NK-92 treated with Interleukin-12 subunit alpha and Interleukin-12 subunit beta, amount 100 ng/mL, for 24 hours (cell line): ENCODE measurements at regions not wholly inside any gene's neighbourhood (a gene's known extent, or its start where the extent isn't known, plus 50 kb on each side); places are given as distances from the start of the nearest gene placed in this dataset.

ENCODE experiments used
- DNase-seq: peaks from one replicate; lab custom pipeline; 2025; lab: John Stamatoyannopoulos, UW

DNA sequence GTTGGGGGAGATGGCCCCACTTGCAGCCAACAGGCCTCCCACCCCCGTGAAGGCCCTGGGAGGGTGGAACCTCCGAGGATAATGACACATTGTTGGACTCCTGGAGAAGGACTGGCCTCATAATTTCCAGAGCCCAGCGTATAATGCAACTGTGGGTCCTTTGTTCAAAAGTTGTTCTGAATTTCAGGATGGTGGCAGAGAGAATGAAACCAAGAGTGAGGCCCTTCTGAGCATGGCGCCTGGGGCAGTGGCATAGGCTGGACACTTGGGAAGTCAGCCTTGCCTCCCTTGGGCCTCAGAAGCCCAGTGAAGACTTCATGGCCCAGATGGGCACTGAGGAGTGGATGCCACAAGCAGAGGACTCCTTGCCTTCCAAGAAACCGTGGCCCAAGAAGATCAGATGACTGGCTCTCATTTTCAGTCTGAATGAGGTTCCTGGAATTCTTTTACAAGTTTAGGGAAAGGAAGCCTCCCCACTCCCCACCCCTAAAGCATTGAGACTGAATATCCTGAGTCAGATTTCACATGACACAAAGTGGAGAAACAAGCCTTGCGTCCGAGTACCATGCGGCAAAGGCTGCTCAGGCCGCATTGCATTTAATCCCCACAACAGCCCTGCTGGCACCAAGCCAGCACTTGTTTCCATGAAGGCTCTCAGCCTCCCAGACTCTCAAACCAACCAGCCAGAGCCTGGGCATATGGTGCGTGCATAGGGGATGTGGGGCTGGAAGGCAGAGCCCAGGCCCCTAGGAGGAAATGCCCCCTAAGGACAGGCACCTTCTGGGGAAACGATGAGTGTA lies 96.7 kb upstream of the SMIM23 start:
- no peak for DNase-seq

DNA sequence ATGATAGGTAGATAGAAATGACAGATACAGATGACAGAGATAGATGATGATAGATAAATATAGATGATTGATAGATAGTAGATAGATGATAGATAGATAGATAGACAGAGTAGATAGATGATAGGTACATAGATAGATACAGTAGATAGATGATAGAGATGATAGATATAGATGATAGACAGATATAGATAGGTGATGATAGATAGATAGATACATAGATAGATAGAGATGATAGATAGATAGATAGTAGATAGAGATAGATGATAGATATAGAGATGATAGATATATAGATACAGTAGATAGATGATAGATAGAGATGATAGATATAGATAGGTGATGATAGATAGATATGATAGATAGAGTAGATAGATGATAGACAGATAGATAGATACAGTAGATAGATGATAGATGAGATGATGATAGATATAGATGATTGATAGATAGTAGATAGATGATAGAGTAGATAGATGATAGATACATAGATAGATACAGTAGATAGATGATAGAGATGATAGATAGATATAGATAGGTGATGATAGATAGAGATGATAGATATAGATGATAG lies 95.7 kb upstream of the SMIM23 start:
- DNase-seq: no peak

DNA sequence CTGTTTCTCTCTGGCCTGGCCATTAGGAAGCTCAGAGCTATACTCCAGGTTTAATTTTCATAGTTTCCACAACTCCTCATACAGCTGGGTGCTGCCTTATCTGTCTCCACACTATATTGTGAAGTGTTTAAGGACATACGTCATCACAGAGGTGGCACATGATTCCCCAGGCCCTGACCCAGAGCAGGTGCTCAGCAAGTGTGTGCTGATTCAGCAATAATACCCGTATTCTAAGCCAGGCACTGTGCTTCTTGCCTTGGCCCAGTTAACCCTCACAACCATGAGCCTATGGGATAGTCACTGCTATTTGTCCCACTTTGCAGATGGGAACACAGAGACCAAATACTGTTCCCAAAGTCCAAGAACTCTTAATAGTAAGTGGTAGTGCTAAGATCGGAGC lies 93.5 kb upstream of the SMIM23 start:
- no peak for DNase-seq

DNA sequence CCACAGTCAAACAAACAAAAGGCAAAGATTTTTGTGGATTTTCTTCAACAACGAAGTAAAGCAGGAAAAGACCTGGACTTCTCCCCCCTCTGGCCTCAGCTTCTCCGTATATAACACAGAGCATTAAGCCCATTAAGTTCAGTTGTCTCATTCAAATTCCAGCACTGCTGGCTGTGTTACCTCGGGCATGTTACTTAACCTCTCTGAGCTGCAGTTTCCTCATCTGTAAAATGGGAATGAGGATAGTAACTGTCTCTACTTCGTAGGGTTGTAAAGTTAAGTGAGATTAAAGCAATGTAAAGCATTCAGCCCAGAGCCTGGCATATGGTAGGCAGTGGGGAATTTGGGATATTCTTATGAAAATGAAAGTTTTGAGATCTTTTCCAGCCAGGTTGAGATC lies 92.7 kb upstream of the SMIM23 start:
- no peak for DNase-seq

DNA sequence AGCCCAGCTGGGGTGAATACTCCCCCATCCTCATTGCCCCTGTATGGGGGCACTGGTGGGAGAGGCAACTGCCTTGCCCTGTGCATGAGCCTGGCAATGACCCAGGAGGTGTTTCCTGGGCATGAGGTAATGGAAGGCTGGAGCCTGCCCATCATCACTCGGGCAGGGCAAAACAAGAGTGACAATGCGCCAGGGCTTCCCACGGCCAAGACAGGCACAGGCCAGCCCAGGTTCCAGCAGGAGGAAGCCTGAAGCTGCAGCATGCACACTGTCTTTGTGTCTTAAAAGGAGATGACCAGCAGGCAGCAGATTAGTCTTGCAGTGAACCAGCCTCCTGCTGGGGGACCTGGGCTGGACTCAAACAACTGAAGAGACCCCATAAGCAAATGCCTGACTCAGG lies 92.2 kb upstream of the SMIM23 start:
- DNase-seq: no peak

DNA sequence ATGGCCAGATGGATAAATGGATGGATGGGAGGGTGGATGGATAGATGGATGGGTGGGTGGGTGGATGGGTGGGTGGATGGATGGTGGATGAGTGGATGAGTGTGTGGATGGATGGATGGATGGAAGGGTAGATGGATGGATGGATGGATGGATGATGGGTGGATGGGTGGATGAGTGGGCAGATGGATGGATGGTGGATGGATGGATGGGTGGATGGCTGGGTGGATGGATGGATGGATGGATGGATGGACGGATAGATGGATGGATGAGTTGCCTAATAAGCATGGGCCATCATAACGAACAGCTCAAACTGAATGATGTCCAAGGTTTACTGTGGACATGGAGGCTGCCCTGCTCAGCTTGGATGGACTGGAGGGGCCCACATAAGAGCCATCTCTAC lies 89.8 kb upstream of the SMIM23 start:
- DNase-seq: no peak

DNA sequence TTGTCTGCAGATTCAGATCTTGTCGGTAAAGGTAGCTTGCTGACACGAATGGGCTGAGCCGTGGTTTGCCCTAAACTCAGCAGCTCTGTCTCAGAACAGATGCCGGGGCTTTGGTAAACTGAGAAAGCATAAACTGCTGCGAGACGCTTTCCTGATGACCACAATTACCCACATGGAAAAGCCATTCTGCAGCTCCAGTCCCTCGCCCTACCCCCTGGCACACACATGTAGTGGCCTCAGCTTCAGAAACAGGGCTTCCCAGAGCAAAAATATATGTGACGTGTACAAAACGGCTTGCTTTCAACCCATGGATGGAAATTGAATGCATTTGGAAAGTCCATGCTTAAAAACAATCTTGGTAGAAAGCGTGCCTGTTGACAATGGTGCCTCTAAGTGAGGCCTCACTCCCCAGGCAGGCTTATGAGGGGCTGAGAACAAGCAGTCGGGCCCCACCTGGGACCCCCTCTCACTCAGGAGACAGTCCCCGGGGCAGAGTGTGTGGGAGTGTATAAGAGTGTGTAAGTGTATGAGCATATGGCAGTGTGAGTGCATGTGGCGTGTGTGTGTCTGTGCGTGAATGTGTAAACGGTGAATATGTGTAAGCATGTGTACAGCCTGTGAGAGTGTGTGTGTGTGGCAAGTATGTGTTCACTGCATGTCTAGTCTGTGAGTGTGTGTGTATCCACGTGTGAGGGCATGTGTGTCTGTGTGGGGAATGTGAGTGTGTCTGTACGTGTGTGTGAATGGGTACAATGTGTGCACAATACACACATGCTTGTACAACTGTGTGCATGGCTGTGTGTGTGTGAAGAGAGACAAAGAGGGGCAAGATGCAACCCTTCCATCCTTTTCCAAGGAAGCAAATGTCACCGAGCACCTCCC lies 88.2 kb upstream of the SMIM23 start:
- DNase-seq: no peak

DNA sequence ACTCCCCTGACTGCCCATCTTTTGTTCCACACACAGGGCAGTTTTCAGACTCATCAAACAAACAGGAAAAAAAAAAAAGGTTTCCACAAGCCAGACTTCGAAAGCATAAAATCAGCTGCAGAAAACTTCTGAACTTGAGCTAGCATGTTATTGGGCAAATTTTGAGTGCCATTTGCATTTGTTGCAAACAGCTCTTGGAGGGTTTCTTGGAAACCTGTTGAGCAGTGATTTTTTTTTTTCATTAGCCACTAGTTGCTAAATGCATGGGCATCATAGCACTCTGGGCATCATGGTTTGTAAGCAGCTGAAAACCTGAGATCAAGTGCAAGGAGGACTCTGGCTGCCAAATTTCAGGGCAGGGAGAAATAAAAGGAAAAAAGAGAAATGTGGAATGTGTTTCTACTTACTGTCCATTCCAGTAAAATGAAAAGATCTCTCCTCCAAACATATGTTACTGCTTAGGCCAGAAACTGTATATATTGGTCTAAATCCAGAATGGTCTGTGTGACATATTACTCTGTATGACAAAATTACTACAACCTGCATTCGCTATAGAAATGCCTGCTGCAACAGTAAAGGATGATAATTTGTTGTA lies 85.2 kb upstream of the SMIM23 start:
- DNase-seq: no peak

DNA sequence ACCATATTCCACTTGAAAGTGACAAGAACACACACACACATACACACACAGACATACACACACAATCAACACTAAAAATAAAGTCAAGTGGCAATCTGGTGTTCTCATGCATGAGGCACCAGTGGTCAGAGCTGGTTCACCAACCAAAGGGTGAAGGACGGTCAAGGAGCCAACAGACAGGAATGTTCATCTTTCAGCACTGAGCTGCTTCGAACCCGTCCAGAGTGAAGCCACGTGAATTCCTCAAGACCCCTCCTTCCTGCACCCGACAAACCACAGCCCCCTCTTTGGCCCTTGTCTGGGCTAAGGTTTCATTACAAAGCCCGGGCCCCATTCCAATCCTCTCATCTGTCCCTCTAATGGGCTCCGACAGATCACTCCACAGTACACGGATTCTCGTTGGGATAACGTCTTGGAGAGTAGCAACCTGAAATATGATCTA lies 84.5 kb upstream of the SMIM23 start:
- no peak for DNase-seq

DNA sequence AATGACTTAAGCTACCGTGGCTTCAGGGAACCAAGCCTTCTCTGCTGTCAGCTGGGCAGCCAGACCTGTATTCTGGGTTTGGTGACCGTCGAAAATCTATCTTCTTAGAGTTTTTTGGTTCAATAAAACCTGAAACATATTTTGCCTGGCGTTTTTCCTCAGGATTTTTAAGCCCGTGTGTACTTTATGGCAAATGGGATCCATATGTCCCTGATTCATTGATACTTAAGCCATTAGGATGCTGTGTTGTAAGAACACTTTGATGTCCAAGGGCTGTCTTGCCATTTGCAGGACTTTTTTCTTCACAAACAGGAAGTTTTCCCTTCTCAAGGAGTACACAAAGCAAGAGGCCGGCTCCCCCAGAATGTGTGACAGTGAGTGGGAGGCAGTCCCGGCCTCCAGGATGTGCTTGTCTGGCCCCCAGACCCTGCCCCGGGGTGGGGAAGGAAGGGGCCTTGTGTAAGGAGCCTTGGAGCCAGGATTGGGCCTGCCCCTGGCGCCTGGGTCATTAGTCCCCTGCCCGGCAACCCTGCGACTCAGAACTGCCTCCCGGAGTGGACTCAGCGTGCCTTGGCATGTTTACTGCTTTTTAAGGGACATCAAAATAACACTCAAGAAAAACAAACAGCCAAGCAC lies 83.4 kb upstream of the SMIM23 start:
- no peak for DNase-seq

DNA sequence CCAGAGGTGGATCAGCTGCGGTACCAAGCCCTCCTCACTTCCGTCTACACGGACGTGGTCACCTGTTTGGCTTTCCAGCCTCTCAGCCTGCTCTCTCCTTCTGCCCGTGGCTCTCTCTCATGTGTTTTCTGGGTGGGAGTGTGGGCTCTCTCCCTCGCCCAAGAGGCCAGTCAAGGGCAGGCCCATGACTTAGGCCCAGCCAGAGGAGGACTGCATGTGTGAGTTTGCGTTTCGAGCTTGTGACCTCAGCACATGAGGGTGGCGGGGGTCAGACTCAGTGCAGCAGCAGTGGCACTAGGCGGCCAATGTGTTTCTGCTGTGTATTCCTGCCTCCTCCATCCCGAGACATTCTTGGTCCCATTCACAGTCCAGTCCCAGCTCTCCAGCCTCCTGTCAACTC lies 82.5 kb upstream of the SMIM23 start:
- no peak for DNase-seq

DNA sequence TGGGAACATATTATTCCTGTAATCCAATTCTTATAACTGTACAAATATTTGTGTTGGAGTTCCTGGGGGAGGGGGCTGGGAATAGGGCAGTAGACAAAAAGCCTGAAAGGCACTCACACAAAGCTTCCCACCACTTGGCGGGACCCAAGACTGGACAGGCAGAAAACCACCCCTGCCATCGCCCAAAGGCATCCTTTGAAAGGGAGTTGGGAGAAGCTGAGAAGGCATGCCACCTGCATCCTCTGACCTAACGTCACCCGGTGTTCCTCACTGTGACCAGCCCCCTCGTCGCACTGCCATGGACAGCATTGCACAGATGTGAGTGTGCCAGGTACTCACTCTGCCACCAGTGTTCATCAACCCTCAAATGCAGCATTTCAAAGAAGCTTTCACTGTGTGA lies 80.6 kb upstream of the SMIM23 start:
- DNase-seq: no peak

DNA sequence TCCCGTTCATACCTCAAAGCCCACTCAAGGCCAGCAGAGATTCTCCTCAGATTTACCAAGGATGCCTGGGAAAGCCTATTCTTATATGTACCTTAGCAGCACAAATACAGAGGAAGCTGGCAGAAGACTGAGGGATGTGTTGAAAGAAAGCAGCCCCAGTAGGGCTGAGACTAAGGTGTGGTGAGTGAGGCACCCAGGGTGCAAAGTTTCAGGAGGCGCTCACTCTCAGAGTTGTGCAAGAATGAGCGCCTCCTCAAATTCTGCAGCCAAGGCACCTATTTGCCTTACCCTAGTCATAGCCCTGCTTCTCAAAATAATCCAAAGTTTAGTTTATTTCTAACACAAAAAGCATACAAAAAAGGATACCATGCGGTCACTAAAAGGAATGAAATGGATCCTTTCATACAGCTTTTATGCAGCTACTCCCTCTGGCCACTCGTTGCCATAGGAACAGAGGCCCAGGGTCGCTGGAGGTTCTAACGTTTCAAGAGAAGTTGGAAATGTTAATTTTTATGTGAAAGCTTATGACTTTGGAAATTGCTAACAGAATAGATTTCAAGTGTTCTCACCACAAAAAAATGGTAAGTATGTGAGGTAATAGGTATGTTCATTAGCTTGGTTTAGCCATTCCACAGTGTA lies 79.7 kb upstream of the SMIM23 start:
- DNase-seq: no peak

DNA sequence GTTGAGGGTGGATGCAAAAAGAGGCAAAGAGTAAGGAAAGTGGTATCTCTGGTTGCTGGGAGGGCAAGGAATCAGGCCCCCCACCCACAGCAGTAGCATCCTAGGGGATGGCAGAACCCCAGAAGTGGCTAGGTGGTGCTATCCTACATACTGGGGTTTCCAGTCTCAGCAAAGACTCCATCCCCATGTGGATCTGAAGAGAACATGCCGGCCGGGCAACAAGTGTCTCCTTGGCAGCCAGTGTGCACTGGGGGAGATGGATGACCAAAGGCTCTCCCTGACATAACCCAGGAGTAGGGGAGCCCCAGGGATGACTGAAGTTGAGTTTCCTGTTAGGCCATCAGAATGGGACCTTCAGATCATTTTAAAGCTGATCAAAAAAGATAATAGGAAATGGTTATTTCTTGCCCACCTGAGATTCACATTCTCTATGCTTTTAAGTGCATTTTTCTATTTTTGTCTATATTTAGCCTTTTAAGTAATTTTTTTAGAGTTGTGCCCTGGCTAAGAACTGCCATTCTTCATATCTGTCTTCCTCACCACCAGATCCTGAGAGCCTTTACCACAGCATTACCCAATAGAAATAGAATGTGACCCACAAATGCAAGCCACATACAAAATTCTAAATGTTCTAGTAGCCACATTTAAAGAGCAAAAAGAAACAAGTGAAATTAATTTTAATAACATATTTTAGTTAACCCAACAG lies 78.7 kb upstream of the SMIM23 start:
- DNase-seq: no peak

DNA sequence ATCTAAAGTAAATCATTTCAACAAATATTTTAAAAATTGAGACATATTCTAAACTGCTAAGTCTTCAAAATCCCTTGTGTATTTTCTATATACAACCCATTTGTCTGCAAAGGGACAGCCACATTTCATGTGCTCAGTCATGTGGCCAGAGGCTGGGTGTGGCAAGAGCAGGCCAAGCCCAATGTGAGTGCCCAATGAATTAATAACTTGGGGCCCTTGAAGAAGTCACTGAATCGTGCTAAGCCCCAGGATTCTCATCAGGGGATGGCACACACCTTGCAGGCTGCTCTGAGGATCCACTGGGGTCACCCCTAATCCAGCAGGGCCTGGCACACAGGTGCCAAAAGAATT lies 78.2 kb upstream of the SMIM23 start:
- no peak for DNase-seq

DNA sequence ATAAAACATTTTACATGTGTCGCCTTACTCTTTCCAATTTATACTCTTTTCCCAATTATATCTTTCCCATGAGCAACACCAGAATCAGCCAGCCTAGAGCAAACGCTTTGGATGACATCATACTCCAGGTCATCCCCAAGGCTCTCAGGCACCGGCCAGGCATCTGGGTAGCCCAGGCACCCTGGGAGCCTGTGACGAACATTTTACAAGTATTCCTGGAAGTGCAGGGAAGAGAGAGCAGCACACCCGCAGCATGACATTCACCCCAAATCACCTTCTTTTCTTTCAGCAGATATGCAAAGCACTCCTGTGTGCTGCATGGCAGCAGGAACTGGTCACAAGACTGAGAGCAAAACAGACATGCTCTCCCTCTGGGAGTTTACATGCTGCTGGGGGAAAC lies 75.7 kb upstream of the SMIM23 start:
- no peak for DNase-seq

DNA sequence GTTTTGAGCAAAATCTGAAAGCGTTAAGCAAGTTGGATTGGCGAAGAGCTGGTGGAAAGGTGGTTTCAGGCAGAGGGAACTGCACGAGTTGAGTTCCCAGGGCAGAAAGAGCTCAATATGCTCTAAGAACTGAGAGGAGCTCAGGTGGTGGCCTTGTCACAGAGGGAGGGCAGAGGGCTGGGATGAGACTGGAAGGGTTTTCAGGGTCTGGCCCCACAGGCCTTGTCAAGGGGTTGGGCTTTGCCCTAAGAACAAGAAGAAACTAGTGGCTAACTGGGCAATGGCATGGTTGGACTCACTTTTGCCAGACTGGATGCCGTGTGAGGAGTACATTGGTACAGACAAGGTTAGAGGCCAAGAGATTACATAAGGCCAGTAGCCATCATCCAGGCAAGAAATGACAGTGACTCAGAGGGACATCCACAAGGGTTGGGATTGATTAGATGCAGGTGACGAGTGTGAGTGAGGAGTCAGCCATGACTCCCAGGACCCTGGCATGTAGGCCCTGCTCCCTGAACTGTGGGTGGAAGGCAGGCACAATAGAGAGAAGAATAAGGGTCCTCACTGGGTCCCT lies 75.1 kb upstream of the SMIM23 start:
- no peak for DNase-seq

DNA sequence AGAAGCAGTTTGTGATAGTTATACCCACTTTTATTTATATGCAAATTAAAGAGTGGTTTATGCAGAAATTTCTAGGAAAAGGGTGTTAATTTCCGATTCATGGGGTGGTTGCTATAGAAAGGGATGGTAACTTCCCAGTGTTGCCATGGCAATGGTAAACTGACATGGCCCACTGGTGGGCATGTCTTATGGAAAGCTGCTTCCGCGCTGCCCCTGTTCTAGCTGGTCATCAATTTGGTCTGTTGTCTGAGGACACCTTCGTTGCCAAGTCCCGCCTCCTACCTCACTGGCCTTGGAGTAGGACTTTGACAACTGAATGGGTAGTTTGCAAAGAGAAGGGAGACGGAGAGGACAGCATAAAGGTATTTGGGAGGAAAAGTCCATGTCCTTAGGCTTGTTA lies 74.0 kb upstream of the SMIM23 start:
- DNase-seq: no peak

DNA sequence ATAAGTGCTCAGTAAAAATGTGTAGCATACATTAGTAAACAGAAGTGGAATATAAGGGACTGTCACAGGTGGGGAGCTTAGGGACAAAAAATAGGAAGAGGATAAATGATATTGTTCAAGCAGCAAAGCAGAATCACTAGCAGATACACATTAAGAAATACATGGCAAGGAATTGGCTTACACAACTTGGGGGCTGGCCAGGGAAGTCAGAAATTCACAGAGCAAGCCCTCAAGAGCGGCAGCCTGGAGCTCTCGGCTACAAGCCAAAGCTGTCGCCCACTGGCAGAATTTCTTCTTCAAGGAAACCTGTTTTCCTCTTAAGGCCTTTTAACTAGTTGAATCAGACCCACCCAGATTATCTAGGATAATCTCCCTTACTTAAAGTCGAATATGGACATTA lies 73.0 kb upstream of the SMIM23 start:
- no peak for DNase-seq

DNA sequence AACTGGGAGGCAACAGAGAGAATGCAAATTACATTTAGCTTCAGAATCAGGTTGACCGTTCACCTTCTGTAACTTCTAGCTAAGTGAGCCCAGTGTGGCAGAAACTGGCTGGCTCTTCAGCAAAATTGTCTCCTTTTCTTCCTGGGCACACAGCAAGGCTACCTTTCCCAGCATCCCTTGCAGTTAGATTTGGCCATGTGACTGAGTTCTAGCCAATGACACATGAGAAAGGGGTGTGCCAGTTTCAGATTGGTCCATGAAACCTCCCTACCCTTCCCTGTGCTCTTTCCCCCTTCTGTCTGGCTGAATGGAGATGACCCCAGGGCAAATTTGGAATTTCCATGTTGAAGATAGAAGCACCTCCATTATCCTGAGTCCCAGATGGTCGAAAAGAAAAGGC lies 72.5 kb upstream of the SMIM23 start:
- DNase-seq: no peak

DNA sequence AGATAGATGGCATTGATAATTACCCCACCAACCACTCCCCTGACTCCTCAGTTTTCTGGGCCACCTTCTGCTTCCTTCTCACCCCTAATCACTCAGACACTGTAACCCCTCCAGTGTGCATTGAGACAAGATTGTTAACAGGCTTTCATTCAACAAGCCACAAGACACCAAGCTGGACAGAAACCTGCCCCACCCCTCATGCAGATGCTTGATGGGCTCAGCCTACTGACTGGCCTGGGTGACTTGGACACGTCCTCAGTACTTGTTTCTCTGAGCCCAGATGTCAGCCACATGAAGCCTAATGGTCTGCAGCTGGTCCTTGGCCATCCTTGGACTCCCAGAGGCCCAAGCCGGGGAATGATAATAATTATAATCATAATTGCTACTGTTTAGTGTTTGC lies 71.4 kb upstream of the SMIM23 start:
- DNase-seq: no peak
